Neural progenitor cell (in vitro differentiated cells): ENCODE measurements at regions not wholly inside any gene's neighbourhood (a gene's known extent, or its start where the extent isn't known, plus 50 kb on each side); places are given as distances from the start of the nearest gene placed in this dataset.

ENCODE experiments used
- DNase-seq: peaks from one replicate; pipeline ENCODE4 v3.0.0-alpha.2; 2016; ENCODE audit warnings: low spot score
- H2AFZ ChIP-seq: fragments of 200-600 bp; sonication (generic); replicated peaks from 2 replicates; pipeline ENCODE4 v1.6.1; 2016; ENCODE audit warnings: antibody characterized with exemption
- H3F3A ChIP-seq: fragments of 200-600 bp; sonication (generic); 2 replicates; pipeline ENCODE4 v1.6.1; 2016; ENCODE audit warnings: antibody characterized with exemption, low read depth
- H3K27ac ChIP-seq: fragments of 200-600 bp; sonication (generic); 2 replicates; pipeline ENCODE4 v1.5.1; 2016; ENCODE audit warnings: mild to moderate bottlenecking
- H3K27me3 ChIP-seq: fragments of 200-600 bp; sonication (generic); 2 replicates; pipeline ENCODE4 v1.6.1; 2016; ENCODE audit warnings: mild to moderate bottlenecking, moderate library complexity
- H3K36me3 ChIP-seq: fragments of 200-600 bp; sonication (generic); 2 replicates; pipeline ENCODE4 v1.5.1; 2016
- H3K4me1 ChIP-seq: fragments of 200-600 bp; sonication (generic); 2 replicates; pipeline ENCODE4 v1.6.1; 2016; ENCODE audit warnings: mixed run types
- H3K4me2 ChIP-seq: fragments of 200-600 bp; sonication (generic); 2 replicates; pipeline ENCODE4 v1.6.1; 2016
- H3K4me3 ChIP-seq: fragments of 200-600 bp; sonication (generic); 2 replicates; pipeline ENCODE4 v1.5.1; 2016
- H3K79me2 ChIP-seq: fragments of 200-600 bp; sonication (generic); 2 replicates; pipeline ENCODE4 v1.6.1; 2016; ENCODE audit warnings: low read depth
- H3K9ac ChIP-seq: fragments of 200-600 bp; sonication (generic); 2 replicates; pipeline ENCODE4 v1.6.1; 2016
- H3K9me3 ChIP-seq: fragments of 200-600 bp; sonication (generic); 2 replicates; pipeline ENCODE4 v1.5.1; 2016; ENCODE audit warnings: low read depth
- H4K20me1 ChIP-seq: fragments of 200-600 bp; sonication (generic); 2 replicates; pipeline ENCODE4 v1.6.1; 2016; ENCODE audit warnings: low read depth
- H3K27ac Mint-ChIP-seq: 3 replicates; pipeline ENCODE4 v1.8.0; 2021; ENCODE audit warnings: mixed read lengths
- H3K27me3 Mint-ChIP-seq: 2 replicates; pipeline ENCODE4 v1.8.0; 2022; ENCODE audit warnings: low read depth, mild to moderate bottlenecking, inconsistent platforms, moderate library complexity, mixed read lengths; ENCODE audit not compliant: insufficient read depth
- H3K36me3 Mint-ChIP-seq: 3 replicates; pipeline ENCODE4 v1.8.0; 2021; ENCODE audit warnings: mixed read lengths
- H3K4me1 Mint-ChIP-seq: 3 replicates; pipeline ENCODE4 v1.8.0; 2021; ENCODE audit warnings: mixed read lengths
- H3K4me3 Mint-ChIP-seq: 3 replicates; pipeline ENCODE4 v1.8.0; 2021; ENCODE audit warnings: mild to moderate bottlenecking, moderate library complexity, mixed read lengths
- H3K9me3 Mint-ChIP-seq: 3 replicates; pipeline ENCODE4 v1.8.0; 2020; ENCODE audit warnings: mixed read lengths
- EZH2 ChIP-seq: fragments of 200-600 bp; sonication (generic); IDR thresholded peaks from 2 replicates; pipeline ENCODE4 v1.6.1; 2017; ENCODE audit warnings: antibody characterized with exemption, mild to moderate bottlenecking, moderate library complexity
- EZH2phosphoT487 ChIP-seq: fragments of 200-600 bp; sonication (generic); IDR thresholded peaks from 2 replicates; pipeline ENCODE4 v1.6.1; 2017; ENCODE audit warnings: antibody characterized with exemption
- TF ChIP-seq, protein P1 (sequence below): fragments of 200-600 bp; sonication (generic); IDR thresholded peaks from 2 replicates; pipeline ENCODE4 v1.5.1; 2017; ENCODE audit warnings: antibody characterized with exemption, mild to moderate bottlenecking

GRCh38 chr13:82698941-82699340 is 1183.3 kb downstream of the SLITRK1 start:
- no peak overlapping the region for H3K9ac ChIP-seq
- DNase-seq, result no peak
- H3K4me3 Mint-ChIP-seq, result no peak overlapping the region

GRCh38 chr13:82698383-82698782 is 1183.9 kb downstream of the SLITRK1 start:
- Histone ChIP-seq H3K27me3 (no peaks in the 10 kb centered on the region), H4K20me1 (no peaks in the 10 kb centered on the region), H3K36me3 (no peaks in the 10 kb centered on the region), H3K4me1 (no peaks in the 10 kb centered on the region), H3K4me2 (no peak overlapping the region), H3K79me2 (no peaks in the 10 kb centered on the region), H3K9ac (no peak overlapping the region), H2AFZ (no peak overlapping the region), H3F3A (no peaks in the 10 kb centered on the region), H3K27ac (no peak overlapping the region), H3K9me3 (no peaks in the 10 kb centered on the region), H3K4me3 (no peak overlapping the region)
- no peak overlapping the region for H3K27ac Mint-ChIP-seq
- H3K9me3 Mint-ChIP-seq, result no peaks in the 10 kb centered on the region
- H3K4me1 Mint-ChIP-seq, result no peaks in the 10 kb centered on the region
- no peaks in the 10 kb centered on the region for H3K36me3 Mint-ChIP-seq
- TF ChIP-seq, protein P1, sequence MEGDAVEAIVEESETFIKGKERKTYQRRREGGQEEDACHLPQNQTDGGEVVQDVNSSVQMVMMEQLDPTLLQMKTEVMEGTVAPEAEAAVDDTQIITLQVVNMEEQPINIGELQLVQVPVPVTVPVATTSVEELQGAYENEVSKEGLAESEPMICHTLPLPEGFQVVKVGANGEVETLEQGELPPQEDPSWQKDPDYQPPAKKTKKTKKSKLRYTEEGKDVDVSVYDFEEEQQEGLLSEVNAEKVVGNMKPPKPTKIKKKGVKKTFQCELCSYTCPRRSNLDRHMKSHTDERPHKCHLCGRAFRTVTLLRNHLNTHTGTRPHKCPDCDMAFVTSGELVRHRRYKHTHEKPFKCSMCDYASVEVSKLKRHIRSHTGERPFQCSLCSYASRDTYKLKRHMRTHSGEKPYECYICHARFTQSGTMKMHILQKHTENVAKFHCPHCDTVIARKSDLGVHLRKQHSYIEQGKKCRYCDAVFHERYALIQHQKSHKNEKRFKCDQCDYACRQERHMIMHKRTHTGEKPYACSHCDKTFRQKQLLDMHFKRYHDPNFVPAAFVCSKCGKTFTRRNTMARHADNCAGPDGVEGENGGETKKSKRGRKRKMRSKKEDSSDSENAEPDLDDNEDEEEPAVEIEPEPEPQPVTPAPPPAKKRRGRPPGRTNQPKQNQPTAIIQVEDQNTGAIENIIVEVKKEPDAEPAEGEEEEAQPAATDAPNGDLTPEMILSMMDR, result no peak
- TF ChIP-seq EZH2phosphoT487 (no peak), EZH2 (no peak)
- H3K27me3 Mint-ChIP-seq, result no peaks in the 10 kb centered on the region
- DNase-seq, result no peak
- H3K4me3 Mint-ChIP-seq, result no peak overlapping the region

More at GRCh38 chr13:82698941-82699340, 1183.3 kb downstream of the SLITRK1 start:
- Histone ChIP-seq H4K20me1 (no peaks in the 10 kb centered on the region), H3K9me3 (no peaks in the 10 kb centered on the region), H3F3A (no peaks in the 10 kb centered on the region), H2AFZ (no peak overlapping the region), H3K79me2 (no peaks in the 10 kb centered on the region), H3K27me3 (no peaks in the 10 kb centered on the region), H3K27ac (no peak overlapping the region), H3K36me3 (no peaks in the 10 kb centered on the region), H3K4me2 (no peak overlapping the region), H3K4me1 (no peaks in the 10 kb centered on the region), H3K4me3 (no peak overlapping the region)
- TF ChIP-seq, protein P1, result no peak
- TF ChIP-seq EZH2, result no peak
- TF ChIP-seq EZH2phosphoT487, result no peak
- Mint-ChIP-seq H3K4me1 (no peaks in the 10 kb centered on the region), H3K36me3 (no peaks in the 10 kb centered on the region), H3K27ac (no peak overlapping the region), H3K27me3 (no peaks in the 10 kb centered on the region), H3K9me3 (no peaks in the 10 kb centered on the region)

GRCh38 chr13:82693607-82694006 is 1188.7 kb downstream of the SLITRK1 start:
- Histone ChIP-seq H3K4me2 (no peak overlapping the region), H3K79me2 (no peaks in the 10 kb centered on the region), H3K4me1 (no peaks in the 10 kb centered on the region), H3K27ac (no peak overlapping the region), H3K27me3 (no peaks in the 10 kb centered on the region), H3F3A (no peaks in the 10 kb centered on the region), H2AFZ (no peak overlapping the region), H3K4me3 (no peak overlapping the region), H3K9me3 (no peaks in the 10 kb centered on the region), H3K9ac (no peak overlapping the region), H4K20me1 (no peaks in the 10 kb centered on the region), H3K36me3 (no peaks in the 10 kb centered on the region)
- Mint-ChIP-seq H3K36me3 (no peaks in the 10 kb centered on the region), H3K27ac (no peak overlapping the region), H3K9me3 (no peaks in the 10 kb centered on the region), H3K4me3 (no peak overlapping the region), H3K4me1 (no peaks in the 10 kb centered on the region), H3K27me3 (no peaks in the 10 kb centered on the region)
- TF ChIP-seq, protein P1, result no peak
- TF ChIP-seq EZH2phosphoT487 (no peak), EZH2 (no peak)
- DNase-seq, result no peak
